ENCODE measurements at regions not wholly inside any gene's neighbourhood (a gene's known extent, or its start where the extent isn't known, plus 50 kb on each side); places are given as distances from the start of the nearest gene placed in this dataset.

GRCh38 chr16:66256919-66257318 lies 109.6 kb upstream of the CDH5 start:
- no peak for TF ChIP-seq CTCF (IDR thresholded peaks at IDR 0.05)
- no peak for TF ChIP-seq POLR2AphosphoS5 (IDR thresholded peaks at IDR 0.05; ENCODE audit: insufficient read depth in 1 of 2, low read depth in 1 of 2)
